CD14-positive monocyte (primary cell): ENCODE measurements at regions not wholly inside any gene's neighbourhood (a gene's known extent, or its start where the extent isn't known, plus 50 kb on each side); places are given as distances from the start of the nearest gene placed in this dataset.

ENCODE experiments used
- DNase-seq, 3 donors: peaks; one replicate each; pipeline ENCODE4 v3.0.0-alpha.2; 2011 to 2022
- H2AFZ ChIP-seq: 2 replicates; pipeline ENCODE4 v1.6.0; 2012; ENCODE audit warnings: mild to moderate bottlenecking, low read depth, low read length, inconsistent platforms; ENCODE audit not compliant: insufficient read depth, poor library complexity, severe bottlenecking
- H3K27ac ChIP-seq, 2 donors: 1 replicate in 1 of 2; 2 replicates in 1 of 2; pipeline ENCODE4 v1.5.1; 2012 to 2013; ENCODE audit warnings: low read length in 2 of 2, control low read depth in 1 of 2, inconsistent platforms in 1 of 2, low read depth in 1 of 2, mild to moderate bottlenecking in 1 of 2
- H3K27me3 ChIP-seq, 2 donors: one replicate each; pipeline versions ENCODE4 v1.6.0 to v1.6.1; 2011 to 2013; ENCODE audit warnings: low read length in 2 of 2; ENCODE audit not compliant: control insufficient read depth in 2 of 2, insufficient read depth in 2 of 2
- H3K36me3 ChIP-seq, 2 donors: replicated peaks in 1 of 2; 1 replicate in 1 of 2; 2 replicates in 1 of 2; pipeline versions ENCODE4 v1.5.1 to v1.6.1; 2012 to 2013; ENCODE audit warnings: low read length in 2 of 2, control low read depth in 1 of 2, inconsistent platforms in 1 of 2, mild to moderate bottlenecking in 1 of 2; ENCODE audit not compliant: insufficient read depth in 2 of 2, control insufficient read depth in 1 of 2
- H3K4me1 ChIP-seq, 2 donors: 1 replicate in 1 of 2; 2 replicates in 1 of 2; pipeline versions ENCODE4 v1.5.1 to v1.6.1; 2012 to 2013; ENCODE audit warnings: low read length in 2 of 2, control low read depth in 1 of 2, inconsistent platforms in 1 of 2, mild to moderate bottlenecking in 1 of 2, moderate library complexity in 1 of 2; ENCODE audit not compliant: insufficient read depth in 2 of 2, control insufficient read depth in 1 of 2
- H3K4me2 ChIP-seq: replicated peaks from 2 replicates; pipeline ENCODE3; 2012; ENCODE audit warnings: low read length, moderate library complexity, mild to moderate bottlenecking; ENCODE audit not compliant: poor library complexity, severe bottlenecking; ENCODE audit errors: extremely low read depth
- H3K4me3 ChIP-seq, 3 experiments: fragments of 200-600 bp in 1 of 3; sonication (generic) in 1 of 3; replicated peaks in 1 of 3; 1 replicate in 2 of 3; 2 replicates in 1 of 3; pipeline ENCODE4 v1.5.1; 2011 to 2013; ENCODE audit warnings: low read length in 3 of 3, mild to moderate bottlenecking in 3 of 3, control low read depth in 2 of 3, low read depth in 2 of 3, inconsistent platforms in 1 of 3, moderate library complexity in 1 of 3
- H3K79me2 ChIP-seq: 2 replicates; pipeline ENCODE4 v1.6.0; 2012; ENCODE audit warnings: mild to moderate bottlenecking, control low read depth, inconsistent platforms, low read length, moderate library complexity; ENCODE audit not compliant: insufficient read depth
- H3K9ac ChIP-seq: 2 replicates; pipeline ENCODE4 v1.6.0; 2017; ENCODE audit warnings: low read length, mild to moderate bottlenecking; ENCODE audit not compliant: insufficient read depth, poor library complexity, severe bottlenecking
- H3K9me3 ChIP-seq, 2 donors: replicated peaks in 1 of 2; 1 replicate in 1 of 2; 2 replicates in 1 of 2; pipeline versions ENCODE4 v1.5.1 to v1.6.1; 2012 to 2013; ENCODE audit warnings: low read length in 2 of 2, control low read depth in 1 of 2; ENCODE audit not compliant: control insufficient read depth in 1 of 2, insufficient read depth in 1 of 2
- H4K20me1 ChIP-seq: 2 replicates; pipeline ENCODE4 v1.6.0; 2012; ENCODE audit warnings: mild to moderate bottlenecking, low read length, control low read depth, moderate library complexity; ENCODE audit not compliant: insufficient read depth
- H3K27ac Mint-ChIP-seq, 7 donors: one replicate each; pipeline ENCODE4 v1.8.0; 2020; ENCODE audit warnings: mild to moderate bottlenecking in 7 of 7, mixed read lengths in 7 of 7, moderate library complexity in 6 of 7, inconsistent platforms in 2 of 7
- H3K27me3 Mint-ChIP-seq, 3 donors: one replicate each; pipeline ENCODE4 v1.8.0; 2021 to 2022; ENCODE audit warnings: low read depth in 3 of 3, mild to moderate bottlenecking in 3 of 3, mixed read lengths in 3 of 3, moderate library complexity in 3 of 3, inconsistent platforms in 1 of 3
- H3K36me3 Mint-ChIP-seq, 2 donors: one replicate each; pipeline ENCODE4 v1.8.0; 2020; ENCODE audit warnings: mixed read lengths in 2 of 2, inconsistent platforms in 1 of 2, mild to moderate bottlenecking in 1 of 2
- H3K4me1 Mint-ChIP-seq: one replicate; pipeline ENCODE4 v1.8.0; 2020; ENCODE audit warnings: mild to moderate bottlenecking, mixed read lengths
- H3K4me3 Mint-ChIP-seq, 2 donors: one replicate each; pipeline ENCODE4 v1.8.0; 2020; ENCODE audit warnings: mild to moderate bottlenecking in 2 of 2, mixed read lengths in 2 of 2, moderate library complexity in 1 of 2
- H3K9me3 Mint-ChIP-seq, 7 donors: one replicate each; pipeline ENCODE4 v1.8.0; 2020 to 2022; ENCODE audit warnings: mixed read lengths in 7 of 7, mild to moderate bottlenecking in 6 of 7, moderate library complexity in 6 of 7, inconsistent platforms in 2 of 7
- CTCF ChIP-seq: fragments of 200-600 bp; IDR thresholded peaks from one replicate; pipeline ENCODE4 v1.8.0; 2022; ENCODE audit warnings: antibody characterized with exemption, mild to moderate bottlenecking
- WGBS: methylation state at CpG from one replicate; pipeline ENCODE4 v1.1.5; 2013; ENCODE audit warnings: missing lambda C conversion rate; ENCODE audit not compliant: insufficient coverage; 5-methylcytosine and 5-hydroxymethylcytosine counted together
- intact Hi-C, 2 donors: fragments of 100-400 bp; cut with micrococcal nuclease; formaldehyde crosslinking; loops; one replicate each; pipeline versions ENCODE4 v1.15.0 to v1.15.1; 2023

DNA sequence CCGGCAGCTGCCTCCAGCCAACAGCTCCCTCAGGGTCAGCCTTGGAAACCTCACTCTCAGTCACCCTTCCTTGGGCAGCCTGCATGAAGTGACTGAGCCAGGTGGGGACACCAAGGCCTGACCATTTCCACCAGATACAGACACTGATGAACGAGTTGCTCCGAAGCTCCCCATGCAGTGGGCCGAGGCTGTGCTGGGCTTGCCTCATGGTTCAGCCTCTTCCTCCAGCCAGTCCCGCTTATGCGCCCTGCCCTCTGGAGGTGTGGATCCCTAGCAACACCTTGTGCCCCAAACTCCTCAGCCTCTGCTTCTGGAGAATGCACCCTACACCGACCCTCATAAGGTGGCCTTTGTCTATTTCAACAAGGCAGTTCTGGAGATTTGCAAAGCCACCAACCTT lies 236.0 kb downstream of the RRAGC start:
- Mint-ChIP-seq H3K27me3 (peaks cover 4 to 9% (median 4%) of the 10 kb centered on the region in 3 donors), H3K4me3 (no peak overlapping the region), H3K9me3 (peaks cover 0 to 1% (median 0%) of the 10 kb centered on the region in 7 donors), H3K36me3 (no peaks in the 10 kb centered on the region), H3K27ac (no peak overlapping the region), H3K4me1 (no peaks in the 10 kb centered on the region)
- no peaks in the 10 kb centered on the region for H4K20me1 ChIP-seq
- DNase-seq, result no peak
- H3K36me3 ChIP-seq, result no peaks in the 10 kb centered on the region
- H3K4me3 ChIP-seq, result no peak overlapping the region
- H3K79me2 ChIP-seq, result no peaks in the 10 kb centered on the region
- H2AFZ ChIP-seq, result no peak overlapping the region
- no peak overlapping the region for H3K4me2 ChIP-seq
- H3K27ac ChIP-seq, result no peak overlapping the region
- no peaks in the 10 kb centered on the region for H3K9me3 ChIP-seq
- H3K27me3 ChIP-seq, result peaks cover 0 to 2% of the 10 kb centered on the region in 2 donors
- H3K9ac ChIP-seq, result no peak overlapping the region
- intact Hi-C loops, result no loop called here
- TF ChIP-seq CTCF, result no peak
- H3K4me1 ChIP-seq, result no peaks in the 10 kb centered on the region
- 92% methylated on average over 5 of the region's 7 CpGs for WGBS

DNA sequence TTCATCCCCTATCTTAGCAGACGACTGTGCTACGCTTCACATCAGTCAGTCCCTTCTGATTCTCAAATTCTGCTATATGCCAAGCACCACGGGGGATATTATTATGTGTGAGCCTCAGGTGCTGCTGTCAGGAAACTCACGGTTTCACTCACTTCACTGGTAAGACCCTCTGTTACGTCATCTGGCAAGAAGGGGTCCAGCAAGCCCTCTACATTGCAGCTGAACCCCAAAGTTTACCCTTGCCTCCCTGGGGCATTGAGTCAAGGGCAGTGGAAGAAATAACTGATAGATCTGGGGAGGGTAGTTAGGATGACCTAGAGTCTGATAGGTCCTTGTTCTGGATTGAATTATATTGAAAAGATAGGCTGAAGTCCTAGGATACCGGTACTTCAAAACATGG lies 237.4 kb downstream of the RRAGC start:
- Mint-ChIP-seq H3K4me1 (no peaks in the 10 kb centered on the region), H3K36me3 (no peaks in the 10 kb centered on the region), H3K9me3 (peaks cover 0 to 1% (median 0%) of the 10 kb centered on the region in 7 donors), H3K4me3 (no peak overlapping the region), H3K27ac (no peak overlapping the region), H3K27me3 (peaks cover 4 to 11% (median 9%) of the 10 kb centered on the region in 3 donors)
- no peak overlapping the region for H3K9ac ChIP-seq
- no peaks in the 10 kb centered on the region for H3K36me3 ChIP-seq
- WGBS, result 100% methylated on average over 1 of the region's 6 CpGs
- H3K27me3 ChIP-seq, result peaks cover 0 to 2% of the 10 kb centered on the region in 2 donors
- H3K79me2 ChIP-seq, result no peaks in the 10 kb centered on the region
- no peaks in the 10 kb centered on the region for H3K4me1 ChIP-seq
- H4K20me1 ChIP-seq, result no peaks in the 10 kb centered on the region
- H2AFZ ChIP-seq, result no peak overlapping the region
- H3K4me3 ChIP-seq, result no peak overlapping the region
- no peak for DNase-seq
- H3K4me2 ChIP-seq, result no peak overlapping the region
- intact Hi-C loops, result no loop called here
- no peaks in the 10 kb centered on the region for H3K9me3 ChIP-seq
- H3K27ac ChIP-seq, result no peak overlapping the region
- TF ChIP-seq CTCF, result no peak
